ENCODE measurements at regions not wholly inside any gene's neighbourhood (a gene's known extent, or its start where the extent isn't known, plus 50 kb on each side); places are given as distances from the start of the nearest gene placed in this dataset.

- TF ChIP-seq CTCF (conservative IDR thresholded peaks at IDR 0.05; ENCODE audit: low read depth, low read length) (no peak), EZH2 (IDR thresholded peaks at IDR 0.05; ENCODE audit: low read length, unreplicated experiment) (no peak), EZH2phosphoT487 (IDR thresholded peaks at IDR 0.05; ENCODE audit: borderline replicate concordance, low read length) (no peak)
These were observed 179.5 kb upstream of the TMEM106B start for GRCh38 chr7:12031638-12032037.

All from PC-3 (cell line).